ENCODE measurements at regions not wholly inside any gene's neighbourhood (a gene's known extent, or its start where the extent isn't known, plus 50 kb on each side); places are given as distances from the start of the nearest gene placed in this dataset.

- DNase-seq = no peak
Measured at GRCh38 chr9:116066221-116066620, 87.4 kb upstream of the PAPPA start.

- DNase-seq = no peak
Measured at GRCh38 chr9:116067566-116067965, 86.0 kb upstream of the PAPPA start.

- DNase-seq = no peak
Measured at GRCh38 chr9:116070256-116070914, 83.2 kb upstream of the PAPPA start.

GRCh38 chr9:116072046-116072445, 81.5 kb upstream of the PAPPA start:
- no peak for DNase-seq

- DNase-seq = no peak
Measured at GRCh38 chr9:116073826-116074225, 79.8 kb upstream of the PAPPA start.

- DNase-seq = no peak
Measured at GRCh38 chr9:116074658-116075057, 78.9 kb upstream of the PAPPA start.

GRCh38 chr9:116075191-116075590, 78.4 kb upstream of the PAPPA start:
- DNase-seq = no peak

- no peak for DNase-seq
Measured at GRCh38 chr9:116078640-116079039, 75.0 kb upstream of the PAPPA start.

GRCh38 chr9:116080561-116080960, 73.0 kb upstream of the PAPPA start:
- no peak for DNase-seq

GRCh38 chr9:116081435-116082115, 72.0 kb upstream of the PAPPA start:
- DNase-seq = no peak

- no peak for DNase-seq
Measured at GRCh38 chr9:116083837-116084236, 69.8 kb upstream of the PAPPA start.

- DNase-seq = no peak
Measured at GRCh38 chr9:116084497-116084896, 69.1 kb upstream of the PAPPA start.

GRCh38 chr9:116087246-116087645, 66.3 kb upstream of the PAPPA start:
- DNase-seq = no peak

GRCh38 chr9:116087751-116088194, 65.8 kb upstream of the PAPPA start:
- DNase-seq = no peak

GRCh38 chr9:116088396-116088795, 65.2 kb upstream of the PAPPA start:
- DNase-seq = no peak

GRCh38 chr9:116090030-116090770, 63.4 kb upstream of the PAPPA start:
- no peak for DNase-seq

- DNase-seq = no peak
Measured at GRCh38 chr9:116094846-116095245, 58.7 kb upstream of the PAPPA start.

- DNase-seq = no peak
Measured at GRCh38 chr9:116095403-116095802, 58.2 kb upstream of the PAPPA start.

- no peak for DNase-seq
Measured at GRCh38 chr9:116096046-116096445, 57.5 kb upstream of the PAPPA start.

GRCh38 chr9:116096853-116097252, 56.7 kb upstream of the PAPPA start:
- no peak for DNase-seq

- DNase-seq = no peak
Measured at GRCh38 chr9:116098476-116098875, 55.1 kb upstream of the PAPPA start.

- no peak for DNase-seq
Measured at GRCh38 chr9:116099821-116100220, 53.8 kb upstream of the PAPPA start.

- DNase-seq = no peak
Measured at GRCh38 chr9:116100711-116101121, 52.9 kb upstream of the PAPPA start.

GRCh38 chr9:116101516-116101915, 52.1 kb upstream of the PAPPA start:
- no peak for DNase-seq

Data from right forelimb (tissue), 1 donor.